ENCODE measurements at regions not wholly inside any gene's neighbourhood (a gene's known extent, or its start where the extent isn't known, plus 50 kb on each side); places are given as distances from the start of the nearest gene placed in this dataset.
A peak's percentile ranks its signal among the peaks of the same experiment; 100 is the strongest.

DNA sequence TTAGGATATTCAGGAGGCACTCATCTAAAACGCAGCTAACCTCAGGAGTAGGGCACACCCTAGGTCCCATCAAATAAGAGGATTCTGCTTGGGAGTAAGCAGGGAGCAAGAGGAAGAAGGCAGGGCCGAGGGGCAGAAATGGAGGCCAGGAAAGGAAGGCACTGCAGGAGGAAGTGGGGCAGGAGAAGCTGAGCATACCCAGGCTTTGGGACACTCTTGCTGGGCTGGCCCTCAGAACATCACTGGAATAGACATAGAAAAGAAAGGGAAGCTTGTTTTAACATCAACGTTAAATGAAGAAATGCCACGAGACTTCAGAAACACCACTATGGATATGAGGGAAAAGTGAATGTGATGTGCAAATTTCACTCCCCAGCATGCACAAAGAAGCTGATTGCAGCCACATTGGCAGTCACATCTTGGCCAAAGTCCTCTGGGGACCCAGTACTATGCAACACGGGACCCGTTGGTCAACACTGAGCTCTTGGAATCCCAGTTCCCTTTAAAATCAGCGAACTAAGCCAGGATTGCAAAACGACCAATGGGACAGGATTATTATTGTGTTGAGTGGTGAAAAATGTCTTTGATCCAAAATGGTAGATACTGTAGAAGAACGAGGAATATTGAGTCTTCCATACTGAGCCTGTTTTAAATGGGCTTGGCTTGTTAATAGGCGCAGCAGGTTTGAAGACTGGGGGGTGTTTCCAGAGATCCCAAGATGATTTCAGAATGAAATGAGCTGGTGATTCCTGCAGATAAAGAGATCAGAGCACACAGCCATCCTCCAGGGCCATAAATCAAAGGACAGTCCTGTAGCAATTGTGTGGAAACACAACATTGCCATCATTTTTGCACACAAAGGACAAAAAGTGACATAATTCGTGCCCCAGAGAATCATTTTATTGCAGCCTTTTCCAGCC, 152.4 kb downstream of the TOMM20 start (continued):
- TF ChIP-seq, protein P1, sequence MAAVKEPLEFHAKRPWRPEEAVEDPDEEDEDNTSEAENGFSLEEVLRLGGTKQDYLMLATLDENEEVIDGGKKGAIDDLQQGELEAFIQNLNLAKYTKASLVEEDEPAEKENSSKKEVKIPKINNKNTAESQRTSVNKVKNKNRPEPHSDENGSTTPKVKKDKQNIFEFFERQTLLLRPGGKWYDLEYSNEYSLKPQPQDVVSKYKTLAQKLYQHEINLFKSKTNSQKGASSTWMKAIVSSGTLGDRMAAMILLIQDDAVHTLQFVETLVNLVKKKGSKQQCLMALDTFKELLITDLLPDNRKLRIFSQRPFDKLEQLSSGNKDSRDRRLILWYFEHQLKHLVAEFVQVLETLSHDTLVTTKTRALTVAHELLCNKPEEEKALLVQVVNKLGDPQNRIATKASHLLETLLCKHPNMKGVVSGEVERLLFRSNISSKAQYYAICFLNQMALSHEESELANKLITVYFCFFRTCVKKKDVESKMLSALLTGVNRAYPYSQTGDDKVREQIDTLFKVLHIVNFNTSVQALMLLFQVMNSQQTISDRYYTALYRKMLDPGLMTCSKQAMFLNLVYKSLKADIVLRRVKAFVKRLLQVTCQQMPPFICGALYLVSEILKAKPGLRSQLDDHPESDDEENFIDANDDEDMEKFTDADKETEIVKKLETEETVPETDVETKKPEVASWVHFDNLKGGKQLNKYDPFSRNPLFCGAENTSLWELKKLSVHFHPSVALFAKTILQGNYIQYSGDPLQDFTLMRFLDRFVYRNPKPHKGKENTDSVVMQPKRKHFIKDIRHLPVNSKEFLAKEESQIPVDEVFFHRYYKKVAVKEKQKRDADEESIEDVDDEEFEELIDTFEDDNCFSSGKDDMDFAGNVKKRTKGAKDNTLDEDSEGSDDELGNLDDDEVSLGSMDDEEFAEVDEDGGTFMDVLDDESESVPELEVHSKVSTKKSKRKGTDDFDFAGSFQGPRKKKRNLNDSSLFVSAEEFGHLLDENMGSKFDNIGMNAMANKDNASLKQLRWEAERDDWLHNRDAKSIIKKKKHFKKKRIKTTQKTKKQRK (IDR thresholded peaks at IDR 0.05; ENCODE audit: low read length) = no peak
- TF ChIP-seq, protein P2, sequence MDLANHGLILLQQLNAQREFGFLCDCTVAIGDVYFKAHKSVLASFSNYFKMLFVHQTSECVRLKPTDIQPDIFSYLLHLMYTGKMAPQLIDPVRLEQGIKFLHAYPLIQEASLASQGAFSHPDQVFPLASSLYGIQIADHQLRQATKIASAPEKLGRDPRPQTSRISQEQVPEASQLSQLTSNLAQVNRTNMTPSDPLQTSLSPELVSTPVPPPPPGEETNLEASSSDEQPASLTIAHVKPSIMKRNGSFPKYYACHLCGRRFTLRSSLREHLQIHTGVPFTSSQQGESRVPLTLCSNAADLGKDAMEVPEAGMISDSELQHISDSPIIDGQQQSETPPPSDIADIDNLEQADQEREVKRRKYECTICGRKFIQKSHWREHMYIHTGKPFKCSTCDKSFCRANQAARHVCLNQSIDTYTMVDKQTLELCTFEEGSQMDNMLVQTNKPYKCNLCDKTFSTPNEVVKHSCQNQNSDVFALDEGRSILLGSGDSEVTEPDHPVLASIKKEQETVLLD (CRISPR knock-in tag; IDR thresholded peaks at IDR 0.05; ENCODE audit: low read depth) = no peak
- TF ChIP-seq, protein P3, sequence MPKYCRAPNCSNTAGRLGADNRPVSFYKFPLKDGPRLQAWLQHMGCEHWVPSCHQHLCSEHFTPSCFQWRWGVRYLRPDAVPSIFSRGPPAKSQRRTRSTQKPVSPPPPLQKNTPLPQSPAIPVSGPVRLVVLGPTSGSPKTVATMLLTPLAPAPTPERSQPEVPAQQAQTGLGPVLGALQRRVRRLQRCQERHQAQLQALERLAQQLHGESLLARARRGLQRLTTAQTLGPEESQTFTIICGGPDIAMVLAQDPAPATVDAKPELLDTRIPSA (CRISPR knock-in tag; IDR thresholded peaks at IDR 0.05; ENCODE audit: borderline replicate concordance) = no peak
- TF ChIP-seq POLR2G (IDR thresholded peaks at IDR 0.05; ENCODE audit: low read depth, low read length) = peak; percentile 47
- TF ChIP-seq ZBTB21 (CRISPR knock-in tag; IDR thresholded peaks at IDR 0.05) = peak; percentile 67; the same call in 1 of the 2 replicates
- TF ChIP-seq, protein P4, sequence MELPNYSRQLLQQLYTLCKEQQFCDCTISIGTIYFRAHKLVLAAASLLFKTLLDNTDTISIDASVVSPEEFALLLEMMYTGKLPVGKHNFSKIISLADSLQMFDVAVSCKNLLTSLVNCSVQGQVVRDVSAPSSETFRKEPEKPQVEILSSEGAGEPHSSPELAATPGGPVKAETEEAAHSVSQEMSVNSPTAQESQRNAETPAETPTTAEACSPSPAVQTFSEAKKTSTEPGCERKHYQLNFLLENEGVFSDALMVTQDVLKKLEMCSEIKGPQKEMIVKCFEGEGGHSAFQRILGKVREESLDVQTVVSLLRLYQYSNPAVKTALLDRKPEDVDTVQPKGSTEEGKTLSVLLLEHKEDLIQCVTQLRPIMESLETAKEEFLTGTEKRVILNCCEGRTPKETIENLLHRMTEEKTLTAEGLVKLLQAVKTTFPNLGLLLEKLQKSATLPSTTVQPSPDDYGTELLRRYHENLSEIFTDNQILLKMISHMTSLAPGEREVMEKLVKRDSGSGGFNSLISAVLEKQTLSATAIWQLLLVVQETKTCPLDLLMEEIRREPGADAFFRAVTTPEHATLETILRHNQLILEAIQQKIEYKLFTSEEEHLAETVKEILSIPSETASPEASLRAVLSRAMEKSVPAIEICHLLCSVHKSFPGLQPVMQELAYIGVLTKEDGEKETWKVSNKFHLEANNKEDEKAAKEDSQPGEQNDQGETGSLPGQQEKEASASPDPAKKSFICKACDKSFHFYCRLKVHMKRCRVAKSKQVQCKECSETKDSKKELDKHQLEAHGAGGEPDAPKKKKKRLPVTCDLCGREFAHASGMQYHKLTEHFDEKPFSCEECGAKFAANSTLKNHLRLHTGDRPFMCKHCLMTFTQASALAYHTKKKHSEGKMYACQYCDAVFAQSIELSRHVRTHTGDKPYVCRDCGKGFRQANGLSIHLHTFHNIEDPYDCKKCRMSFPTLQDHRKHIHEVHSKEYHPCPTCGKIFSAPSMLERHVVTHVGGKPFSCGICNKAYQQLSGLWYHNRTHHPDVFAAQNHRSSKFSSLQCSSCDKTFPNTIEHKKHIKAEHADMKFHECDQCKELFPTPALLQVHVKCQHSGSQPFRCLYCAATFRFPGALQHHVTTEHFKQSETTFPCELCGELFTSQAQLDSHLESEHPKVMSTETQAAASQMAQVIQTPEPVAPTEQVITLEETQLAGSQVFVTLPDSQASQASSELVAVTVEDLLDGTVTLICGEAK (IDR thresholded peaks at IDR 0.05) = no peak
- TF ChIP-seq, protein P4 (CRISPR knock-in tag; IDR thresholded peaks at IDR 0.05) = no peak
- TF ChIP-seq FOXK1 (CRISPR knock-in tag; IDR thresholded peaks at IDR 0.05; ENCODE audit: borderline replicate concordance, low read depth) = peak; percentile 63; the same call in 1 of the 2 replicates
- TF ChIP-seq, protein P5, sequence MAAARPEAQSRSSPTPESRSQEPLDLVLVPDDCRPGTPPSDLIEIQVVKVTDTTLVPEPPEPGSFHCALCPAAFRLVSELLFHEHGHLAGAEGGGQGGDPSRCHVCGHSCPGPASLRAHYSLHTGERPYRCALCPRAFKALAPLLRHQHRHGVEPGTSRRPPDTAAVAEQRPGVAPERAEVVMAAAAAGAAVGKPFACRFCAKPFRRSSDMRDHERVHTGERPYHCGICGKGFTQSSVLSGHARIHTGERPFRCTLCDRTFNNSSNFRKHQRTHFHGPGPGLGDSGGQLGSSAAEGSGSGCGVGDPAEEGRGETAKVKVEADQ (CRISPR knock-in tag; IDR thresholded peaks at IDR 0.05; ENCODE audit: borderline replicate concordance) = no peak; the same call in 1 of the 2 replicates
- no peak for TF ChIP-seq GPN1 (CRISPR knock-in tag; IDR thresholded peaks at IDR 0.05; ENCODE audit: borderline replicate concordance)
- TF ChIP-seq ZNF343 (CRISPR knock-in tag; IDR thresholded peaks at IDR 0.05) = no peak
- TF ChIP-seq TOE1 (CRISPR knock-in tag; IDR thresholded peaks at IDR 0.05) = no peak
